Stomach smooth muscle (tissue), 2 donors: ENCODE measurements at regions not wholly inside any gene's neighbourhood (a gene's known extent, or its start where the extent isn't known, plus 50 kb on each side); places are given as distances from the start of the nearest gene placed in this dataset.

Experiments used
- H3K27ac ChIP-seq: one replicate; pipeline ENCODE4 v1.7.0; 2013; ENCODE audit warnings: mild to moderate bottlenecking, low read length, inconsistent platforms
- H3K27me3 ChIP-seq, 2 donors: one replicate each; pipeline ENCODE4 v1.7.0; 2013; ENCODE audit warnings: low read length in 2 of 2; ENCODE audit not compliant: insufficient read depth in 2 of 2, control insufficient read depth in 1 of 2
- H3K36me3 ChIP-seq, 2 donors: one replicate each; pipeline ENCODE4 v1.7.0; 2013; ENCODE audit warnings: low read length in 2 of 2; ENCODE audit not compliant: control insufficient read depth in 2 of 2, insufficient read depth in 2 of 2
- H3K4me1 ChIP-seq: one replicate; pipeline ENCODE4 v1.7.0; 2013; ENCODE audit warnings: low read length; ENCODE audit not compliant: control insufficient read depth, insufficient read depth
- H3K4me3 ChIP-seq, 2 donors: one replicate each; pipeline ENCODE4 v1.7.0; 2013; ENCODE audit warnings: low read length in 2 of 2
- H3K9ac ChIP-seq, 2 donors: one replicate each; pipeline ENCODE4 v1.7.0; 2013; ENCODE audit warnings: low read length in 2 of 2, mild to moderate bottlenecking in 1 of 2
- H3K9me3 ChIP-seq, 2 donors: one replicate each; pipeline ENCODE4 v1.7.0; 2013; ENCODE audit warnings: low read length in 2 of 2; ENCODE audit not compliant: control insufficient read depth in 2 of 2
- donor health status: healthy.
- donor health status: Pancreatic carcinoma.

DNA sequence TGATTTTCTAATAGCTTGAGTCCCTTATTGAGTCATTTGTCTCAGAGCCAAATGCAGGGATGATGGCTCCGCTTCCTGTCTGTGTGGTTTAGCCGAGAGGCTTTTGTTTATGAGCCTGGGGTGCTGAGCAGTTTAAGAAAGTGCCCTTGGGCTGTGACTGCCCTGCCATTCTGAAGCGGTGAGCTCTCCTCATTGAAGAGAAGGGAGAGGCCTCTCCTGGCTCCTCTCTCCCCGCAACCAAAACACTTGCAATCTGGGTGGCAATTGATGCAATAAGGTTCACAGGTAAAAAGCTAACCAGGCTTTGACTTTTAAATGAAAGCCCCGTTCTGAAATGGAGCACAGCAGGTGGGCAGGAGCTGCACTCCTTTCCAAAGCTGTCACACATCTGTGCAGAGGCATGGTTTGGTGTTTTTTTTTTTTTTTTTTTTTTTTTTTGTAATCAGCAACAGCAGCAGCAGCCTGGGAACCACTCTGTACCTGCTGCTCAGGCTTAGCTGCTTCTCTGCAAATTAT, 403.7 kb downstream of the SIPA1L2 start:
- H3K9me3 ChIP-seq: no peaks in the 10 kb centered on the region
- no peak overlapping the region for H3K9ac ChIP-seq
- no peaks in the 10 kb centered on the region for H3K4me1 ChIP-seq
- H3K27ac ChIP-seq: no peak overlapping the region
- no peak overlapping the region for H3K4me3 ChIP-seq
- H3K27me3 ChIP-seq: no peaks in the 10 kb centered on the region
- H3K36me3 ChIP-seq: no peaks in the 10 kb centered on the region

DNA sequence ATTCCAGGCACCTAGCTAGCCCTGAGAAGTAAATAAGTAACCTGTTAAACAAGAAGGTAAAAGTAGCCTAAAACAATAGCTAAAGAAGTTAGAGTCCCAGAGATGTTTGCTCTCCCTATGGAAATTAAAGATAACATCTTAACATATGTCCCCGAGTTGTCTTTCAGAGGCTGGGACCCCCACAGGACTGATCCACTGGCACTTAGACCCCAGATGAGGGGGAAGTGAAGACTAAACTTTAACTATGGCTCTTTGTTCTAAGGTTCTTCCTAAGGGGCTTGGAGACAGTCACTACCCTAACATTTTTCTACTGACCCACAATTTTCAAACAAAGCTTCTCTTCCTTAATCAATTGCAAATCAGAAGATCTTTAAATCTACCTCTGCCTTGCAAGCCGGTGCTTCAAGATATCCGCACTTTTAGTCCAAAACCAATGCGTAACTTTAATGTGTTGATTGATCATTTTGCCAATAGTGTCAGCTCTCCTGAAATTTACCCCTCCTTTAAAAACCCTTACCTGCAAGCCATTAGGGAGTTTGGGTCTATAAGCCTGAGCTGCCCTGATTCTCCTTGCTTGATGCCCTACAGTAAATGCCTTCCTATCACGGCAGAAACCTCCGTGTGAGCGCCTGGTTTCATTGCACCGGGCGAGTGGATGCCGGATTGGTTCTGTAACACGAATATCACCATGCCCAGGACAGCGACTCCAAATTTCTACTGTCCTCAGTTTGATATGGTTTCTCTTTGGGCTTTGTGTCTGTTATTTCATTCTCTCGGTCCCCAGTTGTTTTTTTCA, 404.4 kb downstream of the SIPA1L2 start:
- Histone ChIP-seq H3K4me1 (no peaks in the 10 kb centered on the region), H3K36me3 (no peaks in the 10 kb centered on the region), H3K9me3 (no peaks in the 10 kb centered on the region), H3K4me3 (no peak overlapping the region), H3K9ac (no peak overlapping the region), H3K27ac (no peak overlapping the region), H3K27me3 (no peaks in the 10 kb centered on the region)

DNA sequence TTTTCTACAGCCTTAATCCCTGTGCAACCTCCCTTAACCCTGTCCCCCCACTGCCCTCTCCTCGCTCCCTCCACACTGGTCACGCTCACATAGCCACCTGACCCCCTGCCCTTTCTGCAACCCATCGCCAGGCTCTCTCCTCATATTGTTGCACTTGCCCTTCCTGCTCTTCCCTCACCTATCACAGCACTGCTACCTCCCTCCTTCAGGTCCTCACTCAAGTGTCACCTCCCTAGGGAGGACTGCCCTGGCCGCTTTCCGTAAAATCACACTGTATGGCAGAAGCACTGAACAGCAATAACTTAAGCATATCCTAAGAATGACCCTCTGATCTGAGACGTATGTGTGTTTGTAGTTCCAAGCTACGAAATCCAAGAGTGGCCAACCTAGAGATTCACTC, 406.0 kb downstream of the SIPA1L2 start:
- Histone ChIP-seq H3K9me3 (no peaks in the 10 kb centered on the region), H3K9ac (no peak overlapping the region), H3K4me3 (no peak overlapping the region), H3K27me3 (no peaks in the 10 kb centered on the region), H3K4me1 (peaks cover 2% of the 10 kb centered on the region), H3K36me3 (no peaks in the 10 kb centered on the region), H3K27ac (no peak overlapping the region)

DNA sequence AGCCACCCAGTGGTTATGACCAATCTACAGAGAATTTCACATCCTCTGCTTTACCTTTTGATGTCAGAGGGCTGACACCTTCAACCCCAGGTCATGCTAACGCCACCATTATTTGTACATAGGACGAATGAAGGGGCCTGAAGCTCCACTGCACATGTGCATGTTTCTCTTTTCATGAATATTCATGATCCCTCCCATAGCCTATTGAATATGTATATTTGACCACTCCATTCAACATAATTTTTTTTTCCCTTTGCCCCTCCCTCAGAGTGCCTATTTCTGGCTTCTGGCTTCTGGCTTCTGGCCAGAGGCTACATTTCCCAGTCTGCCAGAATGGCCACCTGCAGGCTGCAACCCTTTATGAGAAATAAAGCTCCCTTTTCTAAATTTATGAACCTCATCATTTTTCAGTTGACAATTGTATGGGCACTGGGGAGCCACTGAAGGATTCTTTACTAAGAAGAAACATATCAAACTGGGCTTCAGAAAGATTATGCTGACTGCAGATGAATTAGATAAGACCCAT, 406.7 kb downstream of the SIPA1L2 start:
- Histone ChIP-seq H3K4me3 (no peak overlapping the region), H3K27ac (no peak overlapping the region), H3K4me1 (peaks cover 3% of the 10 kb centered on the region), H3K9me3 (no peaks in the 10 kb centered on the region), H3K9ac (no peak overlapping the region), H3K27me3 (no peaks in the 10 kb centered on the region), H3K36me3 (no peaks in the 10 kb centered on the region)

DNA sequence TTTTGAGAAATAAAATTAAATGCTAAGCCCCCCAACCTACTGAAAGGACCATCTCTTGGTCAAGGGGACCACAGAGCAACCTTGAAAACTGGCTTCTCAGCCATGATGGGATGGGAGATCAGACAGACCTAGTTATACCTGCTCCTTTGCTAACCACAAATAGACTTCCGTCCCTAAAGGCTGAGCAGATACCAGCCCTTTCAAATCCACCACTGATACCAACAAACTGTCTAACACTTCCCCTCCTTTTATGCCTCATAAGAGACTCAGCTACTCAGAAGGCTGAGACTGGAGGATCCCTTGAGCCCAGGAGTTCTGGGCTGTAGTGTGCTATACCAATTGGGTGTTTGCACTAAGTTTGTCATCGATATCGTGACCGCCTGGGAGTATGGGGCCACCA, 407.3 kb downstream of the SIPA1L2 start:
- Histone ChIP-seq H3K4me3 (no peak overlapping the region), H3K36me3 (no peaks in the 10 kb centered on the region), H3K9me3 (no peaks in the 10 kb centered on the region), H3K4me1 (peaks cover 3% of the 10 kb centered on the region), H3K27me3 (no peaks in the 10 kb centered on the region), H3K9ac (no peak overlapping the region), H3K27ac (no peak overlapping the region)

DNA sequence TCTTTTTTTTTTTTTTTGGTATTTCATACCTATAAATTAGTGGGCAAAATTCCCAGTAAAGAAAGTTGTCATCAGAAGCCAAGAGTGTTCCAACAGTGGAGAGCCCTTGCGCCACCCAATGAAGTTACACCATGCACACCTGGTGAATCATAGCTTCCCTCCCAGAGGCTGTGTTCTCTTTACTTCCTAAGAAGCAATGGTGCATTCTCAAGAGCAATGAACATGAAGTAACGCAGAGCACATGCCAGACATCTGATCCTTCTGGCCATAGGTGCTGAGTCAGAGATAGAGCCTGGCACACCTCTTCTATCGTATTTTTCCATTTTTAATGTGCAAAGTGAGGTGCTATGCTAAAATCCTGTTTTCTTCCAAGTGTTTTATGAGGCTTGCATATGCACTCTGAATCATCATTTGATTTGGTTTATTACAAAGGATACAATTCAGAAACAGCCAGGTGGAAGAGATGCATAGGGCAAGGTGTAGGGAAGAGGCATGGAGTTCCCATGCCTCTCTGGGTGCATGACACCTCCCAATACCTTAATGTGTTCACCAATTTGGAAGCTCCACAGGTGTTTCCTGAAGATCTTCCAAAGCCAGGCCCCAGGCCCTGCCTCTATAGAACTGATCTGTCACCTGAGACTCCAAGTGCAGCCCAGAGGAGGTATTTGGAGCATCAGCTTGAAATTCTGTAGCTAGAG, 408.0 kb downstream of the SIPA1L2 start:
- no peak overlapping the region for H3K27ac ChIP-seq
- H3K36me3 ChIP-seq: no peaks in the 10 kb centered on the region
- H3K4me3 ChIP-seq: no peak overlapping the region
- H3K4me1 ChIP-seq: peaks cover 3% of the 10 kb centered on the region
- no peaks in the 10 kb centered on the region for H3K27me3 ChIP-seq
- H3K9ac ChIP-seq: no peak overlapping the region
- H3K9me3 ChIP-seq: no peaks in the 10 kb centered on the region

DNA sequence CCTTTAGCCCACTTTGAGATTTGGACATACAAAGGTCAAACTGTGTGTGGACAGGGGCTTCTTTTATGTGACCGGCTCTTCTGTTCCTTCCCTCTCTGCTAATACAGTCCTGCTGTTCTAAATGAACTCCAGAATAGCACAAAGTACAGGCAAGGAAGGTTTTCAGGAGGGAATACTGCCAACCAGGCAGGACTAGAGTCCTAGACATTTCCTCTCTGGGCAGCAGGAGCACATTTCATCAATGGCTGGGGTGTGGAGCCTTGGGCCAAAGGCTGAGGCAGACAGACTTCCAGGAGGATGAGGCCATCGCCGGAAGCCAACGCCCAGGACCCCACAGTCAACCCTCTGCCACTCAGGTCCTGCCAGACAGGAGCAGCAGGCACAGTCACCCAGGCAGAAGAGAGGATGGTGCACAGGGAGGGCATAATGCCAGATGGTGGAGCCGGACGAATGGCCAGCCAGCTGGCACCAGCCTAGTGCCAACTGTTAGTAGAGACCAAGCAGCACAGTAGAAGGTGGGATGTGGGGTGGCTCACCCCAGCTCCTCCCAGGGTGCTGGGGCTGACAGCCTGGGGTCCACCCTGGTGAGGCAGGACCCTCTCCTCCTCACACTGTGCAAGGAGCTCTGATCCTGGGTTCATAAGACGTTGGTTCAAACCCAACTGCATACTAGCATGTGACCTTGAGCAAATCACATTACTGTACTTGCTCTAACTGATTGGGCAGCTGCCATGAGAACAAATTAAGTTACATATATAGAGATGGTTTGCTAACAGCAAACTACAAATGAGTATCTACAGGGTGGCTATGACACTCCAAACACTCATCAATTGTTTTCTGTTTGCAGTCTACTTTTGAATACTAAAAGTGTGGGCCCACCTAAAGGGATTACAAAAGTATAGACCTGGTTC, 410.7 kb downstream of the SIPA1L2 start:
- H3K36me3 ChIP-seq: no peaks in the 10 kb centered on the region
- H3K9me3 ChIP-seq: no peaks in the 10 kb centered on the region
- H3K27me3 ChIP-seq: no peaks in the 10 kb centered on the region
- peaks cover 3% of the 10 kb centered on the region for H3K4me1 ChIP-seq
- H3K27ac ChIP-seq: no peak overlapping the region
- no peak overlapping the region for H3K9ac ChIP-seq
- H3K4me3 ChIP-seq: no peak overlapping the region

DNA sequence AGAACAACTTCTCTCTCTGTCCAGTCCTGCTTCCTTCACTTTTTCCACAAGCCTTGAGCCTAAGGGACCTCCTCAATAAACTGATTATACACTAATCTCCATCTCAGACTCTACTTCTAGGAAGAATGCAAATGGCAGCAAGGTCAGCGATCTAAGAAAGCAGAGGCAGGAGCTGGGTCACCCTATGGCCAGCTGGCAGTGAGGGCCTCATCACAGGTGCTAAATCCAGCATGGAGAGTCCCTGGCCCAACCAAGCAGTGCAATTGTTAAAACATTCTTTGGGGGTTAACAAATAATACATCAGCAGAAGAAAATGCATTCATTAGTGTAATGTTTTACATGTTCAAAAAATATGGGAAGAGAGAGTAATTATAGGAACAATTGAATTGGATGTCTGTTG, 416.0 kb downstream of the SIPA1L2 start:
- H3K36me3 ChIP-seq: no peaks in the 10 kb centered on the region
- no peak overlapping the region for H3K4me3 ChIP-seq
- H3K4me1 ChIP-seq: peaks cover 1% of the 10 kb centered on the region
- no peak overlapping the region for H3K9ac ChIP-seq
- H3K9me3 ChIP-seq: no peaks in the 10 kb centered on the region
- H3K27ac ChIP-seq: no peak overlapping the region
- H3K27me3 ChIP-seq: no peaks in the 10 kb centered on the region

DNA sequence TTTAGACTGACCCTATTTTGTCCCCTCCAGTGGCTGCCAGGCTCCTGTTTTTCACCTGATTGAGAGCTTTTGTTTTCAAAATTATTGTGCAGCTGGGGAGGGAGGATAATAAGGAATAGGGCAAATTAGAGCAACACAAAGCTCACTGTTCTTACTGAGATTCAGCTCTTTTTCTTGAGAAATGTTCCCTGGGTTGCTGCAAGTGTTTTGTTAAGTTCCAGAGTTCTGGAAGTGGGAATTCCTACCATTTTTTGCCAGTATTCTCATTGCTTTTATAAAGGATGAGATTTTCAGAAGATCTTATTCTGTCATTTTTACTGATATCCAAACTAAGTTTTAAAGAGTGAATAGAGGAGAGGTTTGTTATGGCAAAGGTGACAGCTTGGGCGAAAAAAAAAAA, 417.7 kb downstream of the SIPA1L2 start:
- Histone ChIP-seq H3K9ac (no peak overlapping the region), H3K36me3 (no peaks in the 10 kb centered on the region), H3K9me3 (no peaks in the 10 kb centered on the region), H3K4me1 (no peaks in the 10 kb centered on the region), H3K27me3 (no peaks in the 10 kb centered on the region), H3K4me3 (no peak overlapping the region), H3K27ac (no peak overlapping the region)

DNA sequence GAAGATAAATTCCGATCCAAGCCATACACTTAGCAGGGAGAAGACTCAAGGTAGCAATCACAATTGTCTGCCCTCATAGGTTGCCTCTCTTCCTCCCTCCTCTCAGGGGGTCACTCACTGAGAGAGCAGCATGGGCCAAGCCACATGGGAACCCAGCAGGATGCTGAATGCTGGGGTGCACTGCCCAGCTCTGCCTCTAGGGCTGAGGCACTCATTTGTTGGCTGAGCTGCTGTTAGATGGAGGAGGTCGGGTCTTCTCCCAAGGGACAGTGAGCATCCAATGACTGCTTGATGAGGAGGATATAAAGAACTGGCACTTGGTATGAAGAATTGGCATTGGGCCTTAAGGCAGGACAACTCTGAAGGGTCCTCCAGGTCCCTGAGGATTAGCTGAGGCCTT, 418.8 kb downstream of the SIPA1L2 start:
- no peaks in the 10 kb centered on the region for H3K9me3 ChIP-seq
- no peaks in the 10 kb centered on the region for H3K27me3 ChIP-seq
- H3K27ac ChIP-seq: no peak overlapping the region
- no peak overlapping the region for H3K4me3 ChIP-seq
- no peak overlapping the region for H3K9ac ChIP-seq
- no peaks in the 10 kb centered on the region for H3K4me1 ChIP-seq
- H3K36me3 ChIP-seq: no peaks in the 10 kb centered on the region
